NCI-H2227 (cell line): ENCODE measurements at regions not wholly inside any gene's neighbourhood (a gene's known extent, or its start where the extent isn't known, plus 50 kb on each side); places are given as distances from the start of the nearest gene placed in this dataset.
"Not testable (repeated sequence)": the region's sequence is repeated elsewhere in the genome, so short reads cannot be mapped to it uniquely, and the experiment has no call there.

Experiments
- DNase-seq: peaks from one replicate; lab custom pipeline; 2025; ENCODE audit not compliant: unreplicated experiment; lab: John Stamatoyannopoulos, UW

DNA sequence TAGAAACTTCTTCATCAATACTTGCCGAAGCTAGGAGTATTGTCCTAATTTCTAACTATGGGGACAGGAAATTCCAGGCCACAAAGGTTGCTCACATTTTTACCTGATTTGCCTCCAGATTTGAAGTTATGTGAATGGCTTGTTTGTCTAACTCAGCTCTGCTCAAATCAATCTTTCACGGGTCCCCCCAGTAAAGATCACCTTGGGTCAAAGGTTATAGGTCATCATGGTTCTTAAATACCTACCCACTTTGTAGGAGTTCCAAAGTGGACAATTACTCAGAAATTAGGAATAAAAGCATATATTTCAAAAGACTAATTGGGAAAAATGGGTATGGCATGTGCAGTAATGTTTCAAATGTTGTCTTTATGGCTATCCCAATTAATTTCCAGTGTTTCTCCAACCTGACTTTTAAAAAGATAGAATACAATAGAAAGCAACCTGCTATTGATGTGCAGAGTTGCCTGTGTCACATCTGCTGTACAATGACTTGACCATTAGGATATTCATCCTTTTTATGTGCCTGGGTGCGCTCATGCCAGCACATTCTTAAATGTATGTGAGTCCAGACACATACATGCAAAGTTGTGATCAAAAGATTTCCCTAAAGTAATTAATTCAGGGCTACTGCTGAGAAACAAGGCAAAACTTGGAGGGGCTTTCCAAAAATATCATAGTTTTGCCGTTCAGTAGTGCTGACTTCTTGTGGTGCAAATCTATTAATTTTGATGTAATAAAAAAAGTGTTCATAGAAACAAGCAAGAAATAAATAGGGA, 126.1 kb downstream of the MYCN start:
- no peak for DNase-seq

DNA sequence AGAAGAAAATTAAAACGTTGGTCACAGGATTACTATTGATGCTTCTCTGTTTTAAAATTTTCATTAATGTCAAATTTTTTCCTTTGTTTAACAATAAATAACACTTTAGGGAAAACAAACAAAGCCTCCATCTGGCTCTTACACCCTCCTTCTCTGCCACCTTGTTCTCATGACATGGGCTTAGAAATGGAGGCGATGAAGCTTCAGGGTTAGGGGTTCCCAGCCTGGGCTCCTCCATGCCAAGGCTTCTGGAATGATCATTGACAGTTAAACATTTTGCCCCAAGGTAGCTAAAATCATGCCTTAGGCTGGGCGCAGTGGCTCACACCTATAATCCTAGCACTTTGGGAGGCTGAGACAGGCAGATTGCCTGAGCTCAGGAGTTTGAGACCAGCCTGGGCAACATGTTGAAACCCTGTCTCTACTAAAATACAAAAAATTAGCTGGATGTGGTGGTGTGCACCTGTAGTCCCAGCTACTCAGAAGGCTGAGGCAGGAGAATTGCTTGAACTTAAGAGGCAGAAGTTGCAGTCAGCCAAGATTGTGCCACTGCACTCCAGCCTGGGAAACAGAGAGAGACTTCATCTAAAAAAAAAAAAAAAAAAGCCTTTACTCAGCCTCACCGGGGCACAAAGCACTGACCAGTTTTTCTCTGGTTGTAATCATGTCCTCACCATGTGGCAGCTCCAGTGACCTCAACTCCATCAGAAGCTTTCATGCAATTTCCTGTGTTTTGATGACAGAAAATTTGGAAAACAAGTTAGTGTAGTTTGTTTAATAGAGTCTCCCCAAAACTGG, 125.1 kb downstream of the MYCN start:
- not testable (repeated sequence) for DNase-seq

DNA sequence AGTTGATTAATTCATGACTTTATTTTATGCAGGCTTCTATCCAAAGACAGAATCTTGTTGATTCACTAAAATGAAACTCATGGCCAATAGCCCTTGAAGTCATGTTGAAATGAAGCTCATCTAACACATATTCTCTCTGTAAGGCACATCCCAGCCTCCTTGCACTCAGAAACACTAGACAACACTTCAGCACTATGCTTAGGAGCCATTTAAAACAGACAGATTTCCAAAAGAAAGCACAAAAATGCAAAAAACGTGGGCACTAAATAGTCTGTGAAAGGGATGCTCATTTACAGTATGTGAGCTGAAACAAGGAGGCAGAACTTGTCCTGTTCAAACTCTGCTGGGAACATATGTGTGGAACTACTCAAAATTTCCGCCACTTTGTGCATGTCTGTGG, 124.4 kb downstream of the MYCN start:
- no peak for DNase-seq

DNA sequence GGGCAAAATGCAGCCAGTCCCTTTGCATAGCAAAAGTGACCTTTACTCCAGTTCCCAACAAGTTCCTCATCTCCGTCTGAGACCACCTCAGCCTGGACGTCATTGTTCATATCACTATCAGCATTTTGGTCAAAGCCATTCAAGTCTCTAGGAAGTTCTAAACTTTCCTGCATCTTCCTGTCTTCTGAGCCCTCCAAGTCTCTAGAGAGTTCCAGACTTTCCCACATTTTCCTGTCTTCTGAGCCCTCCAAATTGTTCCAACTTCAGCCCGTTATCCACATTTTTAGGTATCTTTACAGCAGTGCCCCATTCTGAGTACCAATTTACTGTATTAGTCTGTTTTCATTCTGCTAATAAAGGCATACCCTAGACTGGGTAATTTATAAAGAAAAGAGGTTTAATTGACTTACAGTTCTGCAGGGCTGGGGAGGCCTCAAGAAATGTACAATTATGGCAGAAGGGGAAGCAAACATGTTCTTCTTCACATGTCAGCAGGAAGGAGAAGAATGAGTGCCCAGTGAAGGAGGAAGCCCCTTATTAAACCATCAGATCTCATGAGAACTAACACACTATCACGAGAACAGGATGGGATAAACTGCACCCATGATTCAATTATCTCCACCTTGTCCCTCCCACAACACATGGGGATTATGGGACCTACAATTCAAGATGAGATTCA, 123.7 kb downstream of the MYCN start:
- DNase-seq: no peak

DNA sequence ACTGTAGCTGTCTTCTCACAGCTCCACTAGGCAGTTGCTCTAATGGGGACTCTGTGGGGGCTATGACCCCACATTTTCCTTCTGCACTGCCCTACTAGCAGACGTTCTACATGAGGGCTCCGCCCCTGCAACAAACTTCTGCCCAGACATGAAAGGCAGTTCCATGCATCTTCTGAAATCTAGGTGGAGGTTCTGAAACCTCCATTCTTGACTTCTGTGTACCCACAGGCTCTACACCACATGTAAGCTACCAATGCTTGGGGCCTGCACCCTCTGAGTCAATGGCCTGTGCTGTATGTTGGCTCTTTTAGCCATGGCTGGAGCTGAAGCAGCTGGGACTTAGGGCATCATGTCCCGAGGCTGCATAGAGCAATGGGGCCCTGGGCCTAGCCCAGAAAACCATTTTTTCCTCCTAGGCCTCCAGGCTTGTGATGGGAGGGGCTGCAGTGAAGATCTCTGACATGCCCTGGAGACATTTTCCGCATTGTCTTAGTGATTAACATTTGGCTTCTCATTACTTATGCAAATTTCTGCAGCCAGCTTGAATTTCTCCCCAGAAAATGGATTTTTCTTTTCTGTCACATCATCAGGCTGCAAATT, 123.0 kb downstream of the MYCN start:
- DNase-seq: no peak

DNA sequence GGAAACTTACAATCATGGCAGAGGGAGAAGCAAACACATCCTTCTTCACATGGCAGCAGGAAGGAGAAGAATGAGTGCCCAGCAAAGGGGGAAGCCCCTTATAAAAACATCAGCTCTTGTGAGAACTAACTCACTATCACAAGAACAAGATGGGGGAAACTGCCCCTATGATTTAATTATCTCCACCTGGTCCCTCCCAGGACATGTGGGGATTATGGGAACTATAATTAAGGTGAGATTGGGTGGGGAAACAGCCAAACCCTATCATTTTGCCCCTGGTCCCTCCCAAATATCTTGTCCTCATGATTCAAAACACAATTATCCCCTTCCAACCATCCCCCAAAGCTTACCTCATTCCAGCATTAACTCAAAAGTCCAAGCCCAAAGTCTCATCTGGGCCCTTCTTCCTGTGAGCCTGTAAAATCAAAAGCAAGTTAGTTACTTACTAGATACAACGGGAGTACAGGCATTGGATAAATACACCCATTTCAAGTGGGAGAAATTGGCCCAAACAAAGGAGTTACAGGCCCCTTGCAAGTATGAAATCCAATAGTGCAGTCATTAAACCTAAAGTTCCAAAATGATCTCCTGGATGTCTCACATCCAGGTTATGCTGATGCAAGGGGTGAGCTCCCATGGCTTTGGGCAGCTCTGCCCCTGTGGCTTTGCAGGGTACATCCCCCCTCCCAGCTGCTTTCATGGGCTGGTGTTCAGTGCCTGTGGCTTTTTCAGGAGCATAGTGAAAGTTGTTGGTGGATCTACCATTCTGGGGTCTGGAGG, 122.3 kb downstream of the MYCN start:
- DNase-seq: no peak

DNA sequence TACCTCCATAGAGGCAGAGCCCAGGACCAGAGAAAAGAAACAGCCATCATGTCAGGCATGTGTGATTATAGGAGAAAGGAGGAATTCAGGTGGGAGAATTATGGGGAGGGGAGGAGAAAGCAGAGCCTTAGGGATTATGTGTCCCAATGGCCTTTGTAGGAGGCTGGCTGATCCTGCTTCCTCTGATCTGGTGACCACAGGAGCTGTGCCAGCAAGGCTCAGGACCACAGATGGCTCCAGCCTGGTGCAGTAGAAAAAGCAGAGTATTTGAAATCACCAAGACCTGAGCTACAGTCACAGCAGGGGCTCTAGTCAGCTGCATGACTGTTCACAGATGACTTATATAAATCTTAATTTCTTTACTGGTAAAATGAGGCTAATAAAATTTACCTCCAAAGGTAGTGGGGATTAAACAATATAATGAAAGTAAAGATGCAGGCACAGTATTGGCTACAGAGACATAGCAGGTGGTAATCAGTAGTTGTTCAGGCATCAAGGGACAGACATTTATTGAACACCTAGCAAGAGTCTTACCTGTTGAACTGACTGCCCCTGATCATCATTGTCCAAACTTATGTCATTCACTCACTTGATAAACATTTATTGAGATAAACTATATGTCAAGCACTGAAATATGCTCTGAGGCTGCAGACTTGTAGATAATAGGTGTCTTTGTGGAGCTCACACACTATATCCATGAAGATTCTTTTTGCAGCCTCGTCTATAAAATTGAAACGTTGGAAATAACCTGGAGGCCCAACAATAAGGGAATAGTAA, 121.3 kb downstream of the MYCN start:
- no peak for DNase-seq

DNA sequence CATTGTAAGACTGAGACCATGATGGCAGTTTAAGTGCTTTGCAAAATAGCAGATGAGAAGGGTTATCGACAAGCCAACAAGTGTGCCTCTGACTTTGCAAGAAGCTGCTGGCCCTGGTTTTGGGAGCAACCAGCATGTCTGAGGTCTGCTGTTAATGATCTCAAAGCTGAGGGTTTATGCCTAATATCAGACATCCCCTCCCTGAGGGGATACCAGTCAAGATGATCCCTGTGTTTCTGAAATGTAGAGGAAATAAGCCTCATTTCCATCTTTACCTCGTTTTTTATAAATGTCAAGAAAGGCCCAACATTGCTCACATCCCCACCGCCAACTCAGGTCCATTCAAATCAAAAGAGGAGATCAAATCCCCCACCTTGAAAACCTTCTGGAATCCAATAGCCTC, 120.6 kb downstream of the MYCN start:
- DNase-seq: no peak

DNA sequence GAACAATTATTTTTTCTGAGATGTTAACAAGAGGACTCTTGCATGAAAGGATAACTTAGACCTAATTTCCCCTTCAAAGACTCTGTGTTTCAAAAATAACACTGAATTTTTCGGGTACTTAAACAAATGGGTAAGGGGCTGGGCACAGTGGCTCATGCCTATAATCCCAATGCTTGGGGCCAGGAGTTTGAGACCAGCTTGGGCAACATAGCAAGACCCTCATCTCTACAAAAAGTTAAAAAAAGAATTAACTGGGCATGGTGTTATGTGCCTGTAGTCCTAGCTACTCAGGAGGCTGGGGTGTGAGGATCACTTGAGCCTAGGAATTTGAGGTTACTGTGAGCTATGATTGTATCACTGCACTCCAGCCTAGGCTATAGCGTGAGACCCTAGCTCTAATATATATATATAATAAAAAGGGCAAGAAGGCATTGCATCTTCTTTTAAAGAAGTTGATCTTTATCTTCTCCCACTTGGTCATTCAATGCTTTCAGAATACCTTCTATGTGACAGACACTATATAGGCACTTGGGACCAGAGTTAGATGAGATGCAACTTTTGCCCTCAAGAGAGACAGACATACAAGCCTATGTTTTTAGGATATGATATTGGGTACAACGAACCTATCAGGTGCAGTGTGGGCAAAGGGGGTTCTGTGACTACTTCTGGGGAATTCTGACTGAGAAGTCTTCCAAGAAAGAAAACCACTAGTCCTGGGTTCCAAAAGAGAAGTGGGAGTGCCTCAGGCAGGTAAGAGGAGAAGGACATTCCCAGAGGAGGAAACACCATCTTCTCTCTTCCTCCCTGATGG, 120.0 kb downstream of the MYCN start:
- DNase-seq: no peak

DNA sequence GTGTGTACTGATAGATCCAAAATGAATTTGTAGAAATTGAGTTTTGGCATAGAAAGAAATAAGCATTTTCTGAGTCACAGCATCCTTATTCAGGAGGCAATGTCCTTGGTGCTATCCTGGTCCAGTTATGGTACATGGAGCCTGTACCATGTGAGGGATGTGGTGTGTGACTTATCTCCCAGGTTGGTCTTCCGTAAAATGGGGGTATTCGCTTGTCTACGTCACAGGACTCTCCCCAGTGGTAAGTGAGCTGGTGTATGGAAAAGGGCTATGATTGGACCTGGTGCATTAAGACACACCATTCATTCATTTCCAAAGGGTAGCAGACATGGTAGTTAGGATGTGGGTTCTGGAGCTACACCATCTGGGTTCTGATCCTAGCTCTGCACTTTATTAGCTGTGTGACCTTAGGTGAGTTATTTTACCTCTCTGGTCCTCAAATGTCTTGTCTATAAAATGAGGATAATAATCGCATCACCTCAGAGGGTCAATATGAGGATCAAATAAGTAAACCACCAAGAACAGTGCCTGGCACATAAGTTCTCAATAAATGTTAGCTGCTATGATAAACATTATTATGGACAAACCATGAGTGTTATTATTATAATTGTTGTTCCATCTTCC, 119.2 kb downstream of the MYCN start:
- DNase-seq: no peak

DNA sequence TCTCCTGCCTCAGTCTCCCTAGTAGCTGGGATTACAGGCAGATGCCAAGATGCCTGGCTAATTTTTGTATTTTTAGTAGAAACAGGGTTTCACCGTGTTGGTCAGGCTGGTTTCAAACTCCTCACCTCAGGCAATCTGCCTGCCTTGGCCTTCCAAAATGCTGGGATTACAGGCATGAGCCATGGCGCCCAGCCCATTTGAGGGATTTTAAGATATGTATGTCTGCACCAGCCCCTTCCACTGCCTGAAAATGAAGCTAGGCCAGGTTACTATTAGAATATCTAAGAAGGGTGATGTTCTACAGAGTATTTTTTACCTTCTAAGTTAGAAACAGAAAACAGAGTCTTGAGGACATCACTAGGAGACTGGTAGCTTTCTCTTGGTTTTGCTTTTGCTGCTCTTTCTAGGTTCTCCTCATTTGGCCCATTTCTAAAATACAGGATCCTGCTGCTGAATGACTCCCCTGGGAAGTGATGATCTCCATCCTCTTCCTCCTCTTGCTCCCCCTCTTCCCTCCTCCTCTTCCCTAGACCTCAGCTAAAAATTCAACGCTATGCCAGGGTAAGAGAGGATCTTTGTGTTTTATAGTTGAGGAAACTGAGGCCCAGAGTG, 118.5 kb downstream of the MYCN start:
- DNase-seq: no peak

DNA sequence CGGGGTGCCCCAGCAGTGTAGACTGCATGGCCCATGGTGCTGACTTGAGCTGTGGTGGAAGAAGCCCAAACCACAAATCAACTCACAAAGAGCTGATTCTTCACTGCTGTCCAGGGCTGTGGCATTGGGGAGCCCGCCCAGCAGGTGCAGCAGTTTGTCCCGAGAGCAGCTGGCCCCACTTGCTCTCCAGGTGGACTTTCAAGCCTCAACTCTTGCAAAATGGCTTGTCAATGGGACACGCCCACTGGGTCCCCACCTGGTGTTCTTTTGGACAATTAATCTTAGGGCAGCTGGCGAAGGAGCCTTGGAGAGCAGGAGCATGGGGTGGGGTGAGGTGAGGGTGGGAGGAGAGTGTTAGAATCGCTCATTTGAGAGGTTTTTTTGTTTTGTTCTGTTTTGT, 117.9 kb downstream of the MYCN start:
- DNase-seq: no peak

DNA sequence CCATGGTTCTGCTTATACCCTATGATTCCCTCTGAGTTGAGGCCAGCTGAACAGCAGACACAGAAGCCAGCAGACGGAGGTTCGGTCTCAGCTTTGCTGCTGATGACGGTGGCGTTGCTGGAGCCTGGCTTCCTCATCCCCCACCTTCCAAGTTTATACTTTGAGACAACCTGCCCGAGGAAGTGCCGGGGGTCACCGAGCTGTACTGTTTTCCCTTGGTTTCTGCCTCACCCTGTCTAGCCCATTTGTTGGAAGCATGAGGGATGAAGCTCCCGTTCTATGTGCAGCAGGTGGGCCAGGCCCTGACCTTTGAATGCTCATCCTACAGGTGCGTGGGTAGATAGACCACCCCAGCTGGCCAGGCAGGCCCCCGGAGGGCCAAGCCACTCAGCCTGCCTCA, 117.3 kb downstream of the MYCN start:
- no peak for DNase-seq

DNA sequence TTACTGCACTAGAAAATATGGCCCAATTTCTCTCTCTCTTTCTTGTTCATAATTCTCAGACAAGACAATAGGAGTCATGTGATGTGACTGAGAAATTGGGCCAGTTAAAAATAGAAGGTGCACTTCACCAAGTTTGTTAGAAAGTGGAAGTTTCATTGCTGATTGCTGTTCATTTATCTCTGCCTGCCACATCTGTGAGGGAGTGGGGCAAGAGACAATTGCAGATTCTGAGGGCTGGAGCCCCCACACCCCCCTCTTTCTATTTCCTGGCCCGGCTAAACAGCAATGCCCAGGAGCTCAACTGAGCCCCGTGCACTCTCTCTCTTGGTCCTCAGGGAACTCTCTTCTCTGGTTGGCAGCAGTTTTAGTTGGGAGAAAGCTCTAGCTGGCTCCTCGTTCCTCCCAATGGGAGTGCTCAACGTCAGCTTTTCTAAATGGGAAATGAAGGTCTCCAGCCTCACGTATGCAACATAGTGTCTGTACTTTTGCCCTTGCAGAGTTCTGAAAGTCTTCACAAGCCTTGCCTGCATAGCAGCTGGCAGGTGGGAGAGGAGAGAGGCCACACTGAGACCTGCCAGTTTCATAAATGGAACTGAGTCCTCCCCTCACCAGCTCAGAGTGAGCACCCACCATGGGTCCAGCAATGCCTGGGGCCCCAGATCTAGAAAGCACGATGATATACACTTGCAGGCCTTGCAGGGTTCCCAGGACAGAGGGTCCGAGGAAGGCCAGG, 115.7 kb downstream of the MYCN start:
- no peak for DNase-seq

DNA sequence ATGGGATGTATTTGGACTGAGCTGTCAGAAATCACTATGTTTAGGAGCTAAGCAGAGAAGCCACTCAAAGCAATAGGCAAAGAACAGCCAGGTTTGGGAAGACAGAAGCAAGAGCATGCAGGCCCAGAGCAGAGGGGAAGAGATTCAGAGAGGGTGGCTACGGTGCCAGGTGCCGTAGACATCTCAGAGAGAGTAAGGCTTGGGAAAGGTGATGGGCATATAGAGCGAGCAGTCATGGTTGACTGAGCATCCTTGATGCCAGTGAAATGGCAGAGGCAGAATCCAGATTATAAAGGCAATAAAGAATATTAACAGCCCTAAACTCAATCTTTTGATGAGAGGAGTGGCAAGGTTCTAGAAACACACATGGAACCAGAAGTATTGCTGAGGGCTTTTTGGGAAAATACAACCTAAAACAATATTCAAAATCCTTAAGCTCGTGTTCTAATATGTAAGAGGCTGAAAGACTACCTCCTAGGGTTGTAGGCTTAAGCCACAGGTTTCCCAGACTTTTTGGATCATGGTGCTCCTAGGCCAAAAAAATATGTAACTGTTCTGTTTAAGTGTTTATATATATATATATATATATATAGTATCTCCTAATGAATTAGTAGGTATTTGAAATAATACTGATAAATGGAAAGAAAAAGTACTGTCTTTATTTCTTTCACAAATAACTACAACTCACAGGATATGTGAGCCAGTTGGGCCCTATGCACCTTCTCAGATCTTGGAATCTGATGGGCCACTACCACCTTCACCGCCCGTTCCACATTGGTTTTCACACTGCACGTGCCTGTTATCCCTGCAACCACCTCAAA, 113.3 kb downstream of the MYCN start:
- no peak for DNase-seq

DNA sequence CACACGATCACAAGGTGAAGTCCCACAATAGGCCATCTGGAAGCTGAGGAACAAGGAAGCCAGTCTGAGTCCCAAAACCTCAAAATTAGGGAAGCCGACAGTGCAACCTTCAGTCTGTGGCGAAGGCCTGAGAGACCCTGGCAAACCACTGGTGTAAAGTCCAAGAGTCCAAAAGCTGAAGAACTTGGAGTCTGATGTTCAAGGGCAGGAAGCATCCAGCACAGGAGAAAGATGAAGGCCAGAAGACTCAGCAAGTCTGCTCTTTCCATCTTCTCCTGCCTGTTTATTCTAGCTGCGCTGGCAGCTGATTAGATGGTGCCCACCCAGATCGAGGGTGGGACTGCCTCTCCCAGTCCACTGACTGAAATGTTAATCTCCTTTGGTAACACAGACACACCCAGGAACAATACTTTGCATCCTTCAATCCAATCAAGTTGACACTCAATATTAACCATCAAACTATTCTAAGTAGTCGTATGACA, 112.3 kb downstream of the MYCN start:
- DNase-seq: not testable (repeated sequence)
